GM23338 (cell line): ENCODE measurements at regions not wholly inside any gene's neighbourhood (a gene's known extent, or its start where the extent isn't known, plus 50 kb on each side); places are given as distances from the start of the nearest gene placed in this dataset.

ENCODE experiments used
- ATAC-seq: fragments of 200-7000 bp; cut with Tn5 transposase; 3 replicates; pipeline ENCODE4 v1.9.1; 2020
- DNase-seq: peaks from one replicate; pipeline ENCODE4 v3.0.0-alpha.2; 2015; ENCODE audit warnings: low spot score
- H2AFZ ChIP-seq: fragments of 200-600 bp; sonication (generic); 2 replicates; pipeline ENCODE4 v1.8.0; 2016; ENCODE audit warnings: antibody characterized with exemption, mild to moderate bottlenecking, moderate library complexity
- H3F3A ChIP-seq: fragments of 200-600 bp; sonication (generic); replicated peaks from 2 replicates; pipeline ENCODE4 v1.8.0; 2017; ENCODE audit warnings: antibody characterized with exemption, mixed run types, low read depth
- H3K27ac ChIP-seq: fragments of 200-600 bp; sonication (generic); 2 replicates; pipeline ENCODE4 v1.6.1; 2016; ENCODE audit warnings: low read depth
- H3K27me3 ChIP-seq: fragments of 200-600 bp; sonication (generic); 2 replicates; pipeline ENCODE4 v1.8.0; 2016; ENCODE audit warnings: mild to moderate bottlenecking, mixed run types, moderate library complexity; ENCODE audit not compliant: insufficient read depth
- H3K36me3 ChIP-seq: fragments of 200-600 bp; sonication (generic); 2 replicates; pipeline ENCODE4 v1.8.0; 2016; ENCODE audit warnings: mild to moderate bottlenecking; ENCODE audit not compliant: insufficient read depth
- H3K4me1 ChIP-seq: fragments of 200-600 bp; sonication (generic); 2 replicates; pipeline ENCODE4 v1.8.0; 2016; ENCODE audit warnings: mild to moderate bottlenecking, moderate library complexity; ENCODE audit not compliant: insufficient read depth
- H3K4me2 ChIP-seq: fragments of 200-600 bp; sonication (generic); 2 replicates; pipeline ENCODE4 v1.7.1; 2017; ENCODE audit warnings: mixed run types
- H3K4me3 ChIP-seq: fragments of 200-600 bp; sonication (generic); 2 replicates; pipeline ENCODE4 v1.6.1; 2016; ENCODE audit warnings: mixed run types
- H3K79me2 ChIP-seq: fragments of 200-600 bp; sonication (generic); replicated peaks from 2 replicates; pipeline ENCODE4 v1.8.0; 2017; ENCODE audit warnings: mild to moderate bottlenecking; ENCODE audit not compliant: insufficient read depth
- H3K9me2 ChIP-seq: fragments of 200-600 bp; sonication (generic); 2 replicates; pipeline ENCODE4 v1.8.0; 2017; ENCODE audit not compliant: insufficient read depth
- H4K20me1 ChIP-seq: fragments of 200-600 bp; sonication (generic); replicated peaks from 2 replicates; pipeline ENCODE4 v1.8.0; 2017; ENCODE audit warnings: mild to moderate bottlenecking; ENCODE audit not compliant: insufficient read depth
- H3K27ac Mint-ChIP-seq: 2 replicates; pipeline ENCODE4 v1.8.0; 2020; ENCODE audit warnings: inconsistent platforms, mild to moderate bottlenecking, moderate library complexity, mixed read lengths
- H3K27me3 Mint-ChIP-seq: 3 replicates; pipeline ENCODE4 v1.8.0; 2022; ENCODE audit warnings: low read depth, mild to moderate bottlenecking, moderate library complexity, mixed read lengths, inconsistent platforms; ENCODE audit not compliant: insufficient read depth, poor library complexity
- H3K36me3 Mint-ChIP-seq: 3 replicates; pipeline ENCODE4 v1.8.0; 2021; ENCODE audit warnings: low read depth, mild to moderate bottlenecking, inconsistent platforms, moderate library complexity, mixed read lengths
- H3K4me1 Mint-ChIP-seq: 3 replicates; pipeline ENCODE4 v1.8.0; 2020; ENCODE audit warnings: mild to moderate bottlenecking, inconsistent platforms, mixed read lengths
- H3K4me3 Mint-ChIP-seq: 3 replicates; pipeline ENCODE4 v1.8.0; 2021; ENCODE audit warnings: moderate library complexity, mild to moderate bottlenecking, inconsistent platforms, mixed read lengths
- H3K9me3 Mint-ChIP-seq: 3 replicates; pipeline ENCODE4 v1.8.0; 2020; ENCODE audit warnings: moderate library complexity, mild to moderate bottlenecking, inconsistent platforms, mixed read lengths
- CREB1 ChIP-seq: fragments of 250-450 bp; sonication (Bioruptor Pico); IDR thresholded peaks from 2 replicates; pipeline ENCODE4 v1.5.0; 2020; ENCODE audit warnings: low read depth, mild to moderate bottlenecking, moderate library complexity
- EZH2 ChIP-seq: fragments of 200-600 bp; sonication (generic); IDR thresholded peaks from one replicate; pipeline ENCODE4 v1.8.0; 2017; ENCODE audit warnings: antibody characterized with exemption, mild to moderate bottlenecking, low read depth; ENCODE audit not compliant: unreplicated experiment
- EZH2phosphoT487 ChIP-seq: fragments of 200-600 bp; sonication (generic); IDR thresholded peaks from one replicate; pipeline ENCODE4 v1.8.1; 2018; ENCODE audit warnings: antibody characterized with exemption; ENCODE audit not compliant: unreplicated experiment
- JUNB ChIP-seq: IDR thresholded peaks from one replicate; pipeline ENCODE4 v1.6.1; 2016; ENCODE audit warnings: antibody characterized with exemption; ENCODE audit not compliant: unreplicated experiment
- NANOG ChIP-seq: IDR thresholded peaks from 2 replicates; pipeline ENCODE4 v1.6.1; 2016; ENCODE audit warnings: antibody characterized with exemption, borderline replicate concordance
- POLR2AphosphoS5 ChIP-seq: IDR thresholded peaks from 2 replicates; pipeline ENCODE4 v1.6.1; 2016; ENCODE audit warnings: antibody characterized with exemption, low read depth
- STAT1 ChIP-seq: IDR thresholded peaks from one replicate; pipeline ENCODE4 v1.6.1; 2016; ENCODE audit warnings: antibody characterized with exemption; ENCODE audit not compliant: unreplicated experiment
- ZNF114 ChIP-seq: fragments of 250-450 bp; sonication (Bioruptor Pico); IDR thresholded peaks from 2 replicates; pipeline ENCODE4 v1.5.0; 2020; ENCODE audit warnings: mild to moderate bottlenecking, moderate library complexity
- ZNF331 ChIP-seq: fragments of 250-450 bp; sonication (Bioruptor Pico); IDR thresholded peaks from 2 replicates; pipeline ENCODE4 v1.5.0; 2020; ENCODE audit warnings: low read depth, mild to moderate bottlenecking, moderate library complexity
- TF ChIP-seq, protein P1 (sequence below): IDR thresholded peaks from 2 replicates; pipeline ENCODE4 v1.6.1; 2016; ENCODE audit warnings: antibody characterized with exemption
- TF ChIP-seq, protein P2 (sequence below): IDR thresholded peaks from one replicate; pipeline ENCODE4 v1.6.1; 2018; ENCODE audit warnings: antibody characterized with exemption; ENCODE audit not compliant: unreplicated experiment
- TF ChIP-seq, protein P3 (sequence below): fragments of 250-450 bp; sonication (Bioruptor Pico); IDR thresholded peaks from 2 replicates; pipeline ENCODE4 v1.5.0; 2020; ENCODE audit warnings: mild to moderate bottlenecking, moderate library complexity

DNA sequence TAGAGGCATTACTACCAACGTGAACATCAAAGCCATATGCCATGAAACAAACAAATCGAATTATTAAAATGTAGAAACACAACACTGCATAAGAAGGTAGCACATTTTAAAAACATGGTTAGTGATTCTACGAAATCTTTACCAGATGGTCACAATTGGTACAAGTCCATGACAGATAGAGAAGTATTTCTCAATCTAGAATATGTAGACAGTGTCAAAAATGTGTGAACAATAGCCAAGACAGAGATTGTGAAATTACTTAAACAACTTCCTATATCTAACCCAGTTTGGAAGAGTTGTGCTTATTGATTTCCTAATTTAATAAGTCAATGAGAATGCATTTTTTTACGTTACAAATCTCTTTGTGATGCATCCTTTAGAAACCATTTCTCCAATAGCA is 1121.6 kb downstream of the MAT2B start:
- H3K9me3 Mint-ChIP-seq = no peaks in the 10 kb centered on the region

DNA sequence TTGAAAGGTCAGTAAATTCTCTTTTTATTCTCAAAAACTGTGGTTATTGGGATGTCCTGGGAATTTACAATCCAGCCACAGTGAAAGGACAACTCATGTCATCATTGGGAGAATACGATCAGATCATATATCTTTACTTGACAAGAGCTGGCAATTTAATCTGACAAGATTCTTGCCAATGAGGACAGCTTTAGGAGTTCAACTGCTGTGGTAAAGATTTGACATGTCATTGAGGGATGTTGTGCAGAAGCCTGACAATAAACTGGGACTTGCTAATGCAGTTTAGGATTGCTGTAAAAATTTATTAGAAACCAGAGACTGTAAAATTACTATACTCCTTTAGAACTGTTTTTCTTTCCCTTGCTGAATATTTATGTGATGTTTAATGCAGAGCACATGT is 1131.0 kb downstream of the MAT2B start:
- H4K20me1 ChIP-seq = no peaks in the 10 kb centered on the region
- H3K36me3 Mint-ChIP-seq = no peaks in the 10 kb centered on the region
- no peaks in the 10 kb centered on the region for H3K27me3 Mint-ChIP-seq
- no peaks in the 10 kb centered on the region for H3K79me2 ChIP-seq
- H3K27ac Mint-ChIP-seq = no peak overlapping the region
- no peak overlapping the region for H3K27ac ChIP-seq
- H2AFZ ChIP-seq = no peak overlapping the region
- H3K9me3 Mint-ChIP-seq = no peaks in the 10 kb centered on the region
- no peak overlapping the region for H3K4me3 Mint-ChIP-seq
- H3K4me1 Mint-ChIP-seq = no peaks in the 10 kb centered on the region; the same call in 2 of the 3 replicates
- DNase-seq (no peak), ATAC-seq (no peak)
- no peaks in the 10 kb centered on the region for H3F3A ChIP-seq
- no peaks in the 10 kb centered on the region for H3K4me1 ChIP-seq
- no peaks in the 10 kb centered on the region for H3K9me2 ChIP-seq
- H3K27me3 ChIP-seq = no peaks in the 10 kb centered on the region
- H3K4me2 ChIP-seq = no peak overlapping the region
- no peak overlapping the region for H3K4me3 ChIP-seq
- H3K36me3 ChIP-seq = no peaks in the 10 kb centered on the region
- TF ChIP-seq, protein P1, sequence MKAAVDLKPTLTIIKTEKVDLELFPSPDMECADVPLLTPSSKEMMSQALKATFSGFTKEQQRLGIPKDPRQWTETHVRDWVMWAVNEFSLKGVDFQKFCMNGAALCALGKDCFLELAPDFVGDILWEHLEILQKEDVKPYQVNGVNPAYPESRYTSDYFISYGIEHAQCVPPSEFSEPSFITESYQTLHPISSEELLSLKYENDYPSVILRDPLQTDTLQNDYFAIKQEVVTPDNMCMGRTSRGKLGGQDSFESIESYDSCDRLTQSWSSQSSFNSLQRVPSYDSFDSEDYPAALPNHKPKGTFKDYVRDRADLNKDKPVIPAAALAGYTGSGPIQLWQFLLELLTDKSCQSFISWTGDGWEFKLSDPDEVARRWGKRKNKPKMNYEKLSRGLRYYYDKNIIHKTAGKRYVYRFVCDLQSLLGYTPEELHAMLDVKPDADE = no peak
- TF ChIP-seq ZNF331 (no peak), JUNB (no peak), POLR2AphosphoS5 (no peak), CREB1 (CRISPR knock-in tag) (no peak), ZNF114 (CRISPR knock-in tag) (no peak), NANOG (no peak), STAT1 (no peak), EZH2phosphoT487 (no peak), EZH2 (no peak)
- TF ChIP-seq, protein P2, sequence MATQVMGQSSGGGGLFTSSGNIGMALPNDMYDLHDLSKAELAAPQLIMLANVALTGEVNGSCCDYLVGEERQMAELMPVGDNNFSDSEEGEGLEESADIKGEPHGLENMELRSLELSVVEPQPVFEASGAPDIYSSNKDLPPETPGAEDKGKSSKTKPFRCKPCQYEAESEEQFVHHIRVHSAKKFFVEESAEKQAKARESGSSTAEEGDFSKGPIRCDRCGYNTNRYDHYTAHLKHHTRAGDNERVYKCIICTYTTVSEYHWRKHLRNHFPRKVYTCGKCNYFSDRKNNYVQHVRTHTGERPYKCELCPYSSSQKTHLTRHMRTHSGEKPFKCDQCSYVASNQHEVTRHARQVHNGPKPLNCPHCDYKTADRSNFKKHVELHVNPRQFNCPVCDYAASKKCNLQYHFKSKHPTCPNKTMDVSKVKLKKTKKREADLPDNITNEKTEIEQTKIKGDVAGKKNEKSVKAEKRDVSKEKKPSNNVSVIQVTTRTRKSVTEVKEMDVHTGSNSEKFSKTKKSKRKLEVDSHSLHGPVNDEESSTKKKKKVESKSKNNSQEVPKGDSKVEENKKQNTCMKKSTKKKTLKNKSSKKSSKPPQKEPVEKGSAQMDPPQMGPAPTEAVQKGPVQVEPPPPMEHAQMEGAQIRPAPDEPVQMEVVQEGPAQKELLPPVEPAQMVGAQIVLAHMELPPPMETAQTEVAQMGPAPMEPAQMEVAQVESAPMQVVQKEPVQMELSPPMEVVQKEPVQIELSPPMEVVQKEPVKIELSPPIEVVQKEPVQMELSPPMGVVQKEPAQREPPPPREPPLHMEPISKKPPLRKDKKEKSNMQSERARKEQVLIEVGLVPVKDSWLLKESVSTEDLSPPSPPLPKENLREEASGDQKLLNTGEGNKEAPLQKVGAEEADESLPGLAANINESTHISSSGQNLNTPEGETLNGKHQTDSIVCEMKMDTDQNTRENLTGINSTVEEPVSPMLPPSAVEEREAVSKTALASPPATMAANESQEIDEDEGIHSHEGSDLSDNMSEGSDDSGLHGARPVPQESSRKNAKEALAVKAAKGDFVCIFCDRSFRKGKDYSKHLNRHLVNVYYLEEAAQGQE = no peak
- TF ChIP-seq, protein P3, sequence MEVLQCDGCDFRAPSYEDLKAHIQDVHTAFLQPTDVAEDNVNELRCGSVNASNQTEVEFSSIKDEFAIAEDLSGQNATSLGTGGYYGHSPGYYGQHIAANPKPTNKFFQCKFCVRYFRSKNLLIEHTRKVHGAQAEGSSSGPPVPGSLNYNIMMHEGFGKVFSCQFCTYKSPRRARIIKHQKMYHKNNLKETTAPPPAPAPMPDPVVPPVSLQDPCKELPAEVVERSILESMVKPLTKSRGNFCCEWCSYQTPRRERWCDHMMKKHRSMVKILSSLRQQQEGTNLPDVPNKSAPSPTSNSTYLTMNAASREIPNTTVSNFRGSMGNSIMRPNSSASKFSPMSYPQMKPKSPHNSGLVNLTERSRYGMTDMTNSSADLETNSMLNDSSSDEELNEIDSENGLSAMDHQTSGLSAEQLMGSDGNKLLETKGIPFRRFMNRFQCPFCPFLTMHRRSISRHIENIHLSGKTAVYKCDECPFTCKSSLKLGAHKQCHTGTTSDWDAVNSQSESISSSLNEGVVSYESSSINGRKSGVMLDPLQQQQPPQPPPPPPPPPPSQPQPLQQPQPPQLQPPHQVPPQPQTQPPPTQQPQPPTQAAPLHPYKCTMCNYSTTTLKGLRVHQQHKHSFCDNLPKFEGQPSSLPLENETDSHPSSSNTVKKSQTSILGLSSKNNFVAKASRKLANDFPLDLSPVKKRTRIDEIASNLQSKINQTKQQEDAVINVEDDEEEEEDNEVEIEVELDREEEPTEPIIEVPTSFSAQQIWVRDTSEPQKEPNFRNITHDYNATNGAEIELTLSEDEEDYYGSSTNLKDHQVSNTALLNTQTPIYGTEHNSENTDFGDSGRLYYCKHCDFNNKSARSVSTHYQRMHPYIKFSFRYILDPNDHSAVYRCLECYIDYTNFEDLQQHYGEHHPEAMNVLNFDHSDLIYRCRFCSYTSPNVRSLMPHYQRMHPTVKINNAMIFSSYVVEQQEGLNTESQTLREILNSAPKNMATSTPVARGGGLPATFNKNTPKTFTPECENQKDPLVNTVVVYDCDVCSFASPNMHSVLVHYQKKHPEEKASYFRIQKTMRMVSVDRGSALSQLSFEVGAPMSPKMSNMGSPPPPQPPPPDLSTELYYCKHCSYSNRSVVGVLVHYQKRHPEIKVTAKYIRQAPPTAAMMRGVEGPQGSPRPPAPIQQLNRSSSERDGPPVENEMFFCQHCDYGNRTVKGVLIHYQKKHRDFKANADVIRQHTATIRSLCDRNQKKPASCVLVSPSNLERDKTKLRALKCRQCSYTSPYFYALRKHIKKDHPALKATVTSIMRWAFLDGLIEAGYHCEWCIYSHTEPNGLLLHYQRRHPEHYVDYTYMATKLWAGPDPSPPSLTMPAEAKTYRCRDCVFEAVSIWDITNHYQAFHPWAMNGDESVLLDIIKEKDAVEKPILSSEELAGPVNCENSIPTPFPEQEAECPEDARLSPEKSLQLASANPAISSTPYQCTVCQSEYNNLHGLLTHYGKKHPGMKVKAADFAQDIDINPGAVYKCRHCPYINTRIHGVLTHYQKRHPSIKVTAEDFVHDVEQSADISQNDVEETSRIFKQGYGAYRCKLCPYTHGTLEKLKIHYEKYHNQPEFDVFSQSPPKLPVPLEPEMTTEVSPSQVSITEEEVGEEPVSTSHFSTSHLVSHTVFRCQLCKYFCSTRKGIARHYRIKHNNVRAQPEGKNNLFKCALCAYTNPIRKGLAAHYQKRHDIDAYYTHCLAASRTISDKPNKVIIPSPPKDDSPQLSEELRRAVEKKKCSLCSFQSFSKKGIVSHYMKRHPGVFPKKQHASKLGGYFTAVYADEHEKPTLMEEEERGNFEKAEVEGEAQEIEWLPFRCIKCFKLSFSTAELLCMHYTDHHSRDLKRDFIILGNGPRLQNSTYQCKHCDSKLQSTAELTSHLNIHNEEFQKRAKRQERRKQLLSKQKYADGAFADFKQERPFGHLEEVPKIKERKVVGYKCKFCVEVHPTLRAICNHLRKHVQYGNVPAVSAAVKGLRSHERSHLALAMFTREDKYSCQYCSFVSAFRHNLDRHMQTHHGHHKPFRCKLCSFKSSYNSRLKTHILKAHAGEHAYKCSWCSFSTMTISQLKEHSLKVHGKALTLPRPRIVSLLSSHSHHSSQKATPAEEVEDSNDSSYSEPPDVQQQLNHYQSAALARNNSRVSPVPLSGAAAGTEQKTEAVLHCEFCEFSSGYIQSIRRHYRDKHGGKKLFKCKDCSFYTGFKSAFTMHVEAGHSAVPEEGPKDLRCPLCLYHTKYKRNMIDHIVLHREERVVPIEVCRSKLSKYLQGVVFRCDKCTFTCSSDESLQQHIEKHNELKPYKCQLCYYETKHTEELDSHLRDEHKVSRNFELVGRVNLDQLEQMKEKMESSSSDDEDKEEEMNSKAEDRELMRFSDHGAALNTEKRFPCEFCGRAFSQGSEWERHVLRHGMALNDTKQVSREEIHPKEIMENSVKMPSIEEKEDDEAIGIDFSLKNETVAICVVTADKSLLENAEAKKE (CRISPR knock-in tag) = no peak

More for the DNA sequence above, 1121.6 kb downstream of the MAT2B start:
- Mint-ChIP-seq H3K27me3 (no peaks in the 10 kb centered on the region), H3K27ac (no peak overlapping the region), H3K4me1 (no peaks in the 10 kb centered on the region), H3K36me3 (no peaks in the 10 kb centered on the region; the same call in 2 of the 3 replicates), H3K4me3 (no peak overlapping the region)
- no peak overlapping the region for H3K4me3 ChIP-seq
- H3K36me3 ChIP-seq = no peaks in the 10 kb centered on the region
- DNase-seq (no peak), ATAC-seq (no peak)
- no peak overlapping the region for H3K27ac ChIP-seq
- no peaks in the 10 kb centered on the region for H3F3A ChIP-seq
- no peaks in the 10 kb centered on the region for H3K79me2 ChIP-seq
- TF ChIP-seq NANOG (no peak), EZH2 (no peak), ZNF331 (no peak), POLR2AphosphoS5 (no peak)
- H3K9me2 ChIP-seq = peaks cover 4% of the 10 kb centered on the region; the same call in 1 of the 2 replicates
- H3K4me2 ChIP-seq = no peak overlapping the region
- H3K4me1 ChIP-seq = no peaks in the 10 kb centered on the region
- H4K20me1 ChIP-seq = no peaks in the 10 kb centered on the region
- no peaks in the 10 kb centered on the region for H3K27me3 ChIP-seq
- H2AFZ ChIP-seq = no peak overlapping the region
